Fibroblast of lung (primary cell): ENCODE measurements at regions not wholly inside any gene's neighbourhood (a gene's known extent, or its start where the extent isn't known, plus 50 kb on each side); places are given as distances from the start of the nearest gene placed in this dataset.

ENCODE experiments used
- DNase-seq, 2 donors: peaks; one replicate each; pipeline versions ENCODE4 v3.0.0 to v3.0.0-alpha.2; 2010; ENCODE audit warnings: low read depth in 2 of 2
- H2AFZ ChIP-seq: 2 replicates; pipeline ENCODE4 v1.5.1; 2012; ENCODE audit warnings: low read length, control low read depth, inconsistent platforms
- H3K27ac ChIP-seq: 2 replicates; pipeline ENCODE4 v1.5.1; 2011; ENCODE audit warnings: low read length, control low read depth; ENCODE audit not compliant: insufficient read depth
- H3K27me3 ChIP-seq: 2 replicates; pipeline ENCODE4 v1.5.1; 2011; ENCODE audit warnings: mild to moderate bottlenecking, low read length; ENCODE audit not compliant: control insufficient read depth, insufficient read depth
- H3K36me3 ChIP-seq: 2 replicates; pipeline ENCODE4 v1.5.1; 2011; ENCODE audit warnings: low read length; ENCODE audit not compliant: control insufficient read depth, insufficient read depth
- H3K4me1 ChIP-seq: 2 replicates; pipeline ENCODE4 v1.5.1; 2011; ENCODE audit warnings: low read length; ENCODE audit not compliant: control insufficient read depth, insufficient read depth; ENCODE audit errors: extremely low read depth
- H3K4me2 ChIP-seq: 2 replicates; pipeline ENCODE4 v1.5.1; 2011; ENCODE audit warnings: low read length, control low read depth; ENCODE audit not compliant: insufficient read depth; ENCODE audit errors: extremely low read depth
- H3K4me3 ChIP-seq, 4 experiments: fragments of 200-600 bp in 1 of 4; sonication (generic) in 1 of 4; replicated peaks in 1 of 4; 2 replicates each; pipeline ENCODE4 v1.5.1; 2011 to 2016; ENCODE audit warnings: low read length in 4 of 4, low read depth in 3 of 4, mild to moderate bottlenecking in 3 of 4, control low read depth in 2 of 4, inconsistent platforms in 1 of 4, mixed read lengths in 1 of 4; ENCODE audit not compliant: insufficient read depth in 1 of 4; ENCODE audit errors: control extremely low read depth in 1 of 4
- H3K79me2 ChIP-seq: 2 replicates; pipeline ENCODE4 v1.5.1; 2012; ENCODE audit warnings: mild to moderate bottlenecking, low read length, inconsistent platforms; ENCODE audit not compliant: control insufficient read depth, insufficient read depth
- H3K9ac ChIP-seq: 2 replicates; pipeline ENCODE4 v1.5.1; 2011; ENCODE audit warnings: mild to moderate bottlenecking, low read length, control low read depth; ENCODE audit not compliant: insufficient read depth
- H3K9me3 ChIP-seq: 2 replicates; pipeline ENCODE4 v1.5.1; 2012; ENCODE audit warnings: low read depth, low read length; ENCODE audit not compliant: control insufficient read depth, insufficient read depth
- H4K20me1 ChIP-seq: 2 replicates; pipeline ENCODE4 v1.5.1; 2011; ENCODE audit warnings: low read length; ENCODE audit not compliant: control insufficient read depth, insufficient read depth; ENCODE audit errors: extremely low read depth
- EZH2 ChIP-seq: IDR thresholded peaks from 2 replicates; pipeline ENCODE4 v1.5.1; 2012; ENCODE audit warnings: low read length, control low read depth, mild to moderate bottlenecking; ENCODE audit errors: missing control alignments
- TF ChIP-seq, protein P1 (sequence below), 2 donors: IDR thresholded peaks in 1 of 2; conservative IDR thresholded peaks in 1 of 2; 1 replicate in 1 of 2; 2 replicates in 1 of 2; pipeline ENCODE4 v1.5.1; 2011 to 2012; ENCODE audit warnings: low read length in 2 of 2, control low read depth in 1 of 2, inconsistent platforms in 1 of 2, low read depth in 1 of 2, mild to moderate bottlenecking in 1 of 2

DNA sequence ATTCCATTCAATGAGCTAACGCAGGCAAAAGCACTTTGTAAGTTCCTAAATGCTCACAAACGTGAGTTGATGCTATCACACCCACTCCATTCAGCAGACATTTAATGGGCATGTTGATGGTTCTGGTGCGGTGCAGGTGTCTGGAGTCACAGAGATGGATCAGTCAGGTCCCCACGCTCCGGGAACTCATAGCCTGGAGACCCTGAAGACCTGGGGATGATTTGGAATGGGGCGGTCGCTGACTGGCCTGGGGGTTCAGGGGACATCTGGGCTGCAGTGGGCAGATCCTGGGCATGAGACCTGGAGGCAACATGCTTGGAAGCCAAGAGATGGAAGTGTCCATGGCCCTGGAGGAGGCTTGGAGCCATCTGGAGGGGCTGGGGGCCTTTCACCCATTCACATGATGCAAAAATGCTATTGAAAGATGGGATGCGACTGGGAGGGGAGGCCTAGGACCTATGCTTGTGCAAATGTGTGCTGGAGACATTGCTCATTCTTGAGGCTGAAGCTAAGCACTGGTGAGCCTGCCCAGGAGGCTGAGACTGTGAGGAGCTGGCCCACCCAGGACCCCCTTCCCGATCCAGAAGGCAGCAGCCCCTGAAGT, 522.6 kb downstream of the GLRX3 start:
- H2AFZ ChIP-seq: no peak overlapping the region
- no peak overlapping the region for H3K27ac ChIP-seq
- H3K4me3 ChIP-seq: no peak overlapping the region
- no peaks in the 10 kb centered on the region for H3K4me1 ChIP-seq
- H3K36me3 ChIP-seq: no peaks in the 10 kb centered on the region
- no peaks in the 10 kb centered on the region for H4K20me1 ChIP-seq
- no peak overlapping the region for H3K4me2 ChIP-seq
- DNase-seq: no peak
- H3K27me3 ChIP-seq: no peaks in the 10 kb centered on the region
- no peaks in the 10 kb centered on the region for H3K79me2 ChIP-seq
- TF ChIP-seq EZH2: no peak
- TF ChIP-seq, protein P1, sequence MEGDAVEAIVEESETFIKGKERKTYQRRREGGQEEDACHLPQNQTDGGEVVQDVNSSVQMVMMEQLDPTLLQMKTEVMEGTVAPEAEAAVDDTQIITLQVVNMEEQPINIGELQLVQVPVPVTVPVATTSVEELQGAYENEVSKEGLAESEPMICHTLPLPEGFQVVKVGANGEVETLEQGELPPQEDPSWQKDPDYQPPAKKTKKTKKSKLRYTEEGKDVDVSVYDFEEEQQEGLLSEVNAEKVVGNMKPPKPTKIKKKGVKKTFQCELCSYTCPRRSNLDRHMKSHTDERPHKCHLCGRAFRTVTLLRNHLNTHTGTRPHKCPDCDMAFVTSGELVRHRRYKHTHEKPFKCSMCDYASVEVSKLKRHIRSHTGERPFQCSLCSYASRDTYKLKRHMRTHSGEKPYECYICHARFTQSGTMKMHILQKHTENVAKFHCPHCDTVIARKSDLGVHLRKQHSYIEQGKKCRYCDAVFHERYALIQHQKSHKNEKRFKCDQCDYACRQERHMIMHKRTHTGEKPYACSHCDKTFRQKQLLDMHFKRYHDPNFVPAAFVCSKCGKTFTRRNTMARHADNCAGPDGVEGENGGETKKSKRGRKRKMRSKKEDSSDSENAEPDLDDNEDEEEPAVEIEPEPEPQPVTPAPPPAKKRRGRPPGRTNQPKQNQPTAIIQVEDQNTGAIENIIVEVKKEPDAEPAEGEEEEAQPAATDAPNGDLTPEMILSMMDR (conservative IDR thresholded peaks at IDR 0.05 in 1 of 2, IDR thresholded peaks at IDR 0.05 in 1 of 2; ENCODE audit: low read depth in 1 of 2, low read length in 2 of 2): no peak
- H3K9ac ChIP-seq: no peak overlapping the region
- no peaks in the 10 kb centered on the region for H3K9me3 ChIP-seq

DNA sequence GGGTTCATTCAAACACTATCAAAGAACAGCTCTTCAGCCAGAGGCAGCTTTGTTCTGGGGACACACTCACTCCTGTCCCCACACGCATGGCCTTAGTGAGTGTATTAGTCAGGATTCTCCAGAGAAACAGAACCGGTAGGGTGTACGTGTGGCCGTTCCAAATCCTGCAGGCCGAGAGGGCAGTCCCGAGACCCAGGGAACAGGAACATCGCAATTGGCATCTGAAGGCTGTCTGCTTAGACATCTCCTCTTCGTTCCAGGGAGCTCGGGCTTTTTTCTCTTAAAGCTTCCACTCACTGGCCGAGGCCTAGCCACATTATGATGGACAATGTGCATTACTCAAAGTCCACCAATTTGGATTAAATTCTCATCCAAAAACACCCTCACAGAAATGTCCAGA, 523.3 kb downstream of the GLRX3 start:
- Histone ChIP-seq H3K4me3 (no peak overlapping the region), H3K9ac (no peak overlapping the region), H3K27me3 (no peaks in the 10 kb centered on the region), H3K4me1 (no peaks in the 10 kb centered on the region), H3K36me3 (no peaks in the 10 kb centered on the region), H4K20me1 (no peaks in the 10 kb centered on the region), H3K4me2 (no peak overlapping the region), H3K79me2 (no peaks in the 10 kb centered on the region), H3K27ac (no peak overlapping the region), H3K9me3 (no peaks in the 10 kb centered on the region), H2AFZ (no peak overlapping the region)
- no peak for DNase-seq
- TF ChIP-seq EZH2: no peak
- TF ChIP-seq, protein P1 (conservative IDR thresholded peaks at IDR 0.05 in 1 of 2, IDR thresholded peaks at IDR 0.05 in 1 of 2; ENCODE audit: low read depth in 1 of 2, low read length in 2 of 2): no peak

DNA sequence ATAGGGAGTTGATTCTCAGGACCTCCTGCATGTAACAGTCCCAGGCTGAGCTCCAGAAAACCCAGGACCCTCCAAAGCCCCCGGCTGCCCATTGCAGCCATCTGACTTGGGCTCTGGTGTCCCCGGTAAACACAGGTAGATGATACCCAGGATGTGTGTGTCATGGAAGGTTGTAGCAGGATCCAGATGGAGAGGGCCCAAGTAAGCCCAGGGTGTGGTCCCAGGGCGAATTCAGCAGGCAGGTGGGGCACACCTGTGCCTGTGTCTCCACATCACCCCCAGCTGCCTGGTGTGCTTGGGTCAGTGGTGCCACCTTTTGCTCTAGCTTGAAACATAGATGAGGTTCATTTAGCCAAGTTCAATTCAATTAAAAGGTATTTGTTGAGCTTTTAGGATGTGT, 524.1 kb downstream of the GLRX3 start:
- H2AFZ ChIP-seq: no peak overlapping the region
- H3K4me3 ChIP-seq: no peak overlapping the region
- H3K79me2 ChIP-seq: no peaks in the 10 kb centered on the region
- no peaks in the 10 kb centered on the region for H3K9me3 ChIP-seq
- H3K9ac ChIP-seq: no peak overlapping the region
- no peak overlapping the region for H3K4me2 ChIP-seq
- no peaks in the 10 kb centered on the region for H3K4me1 ChIP-seq
- no peak overlapping the region for H3K27ac ChIP-seq
- TF ChIP-seq, protein P1 (conservative IDR thresholded peaks at IDR 0.05 in 1 of 2, IDR thresholded peaks at IDR 0.05 in 1 of 2; ENCODE audit: low read depth in 1 of 2, low read length in 2 of 2): no peak
- TF ChIP-seq EZH2: no peak
- no peaks in the 10 kb centered on the region for H3K27me3 ChIP-seq
- no peaks in the 10 kb centered on the region for H4K20me1 ChIP-seq
- no peaks in the 10 kb centered on the region for H3K36me3 ChIP-seq
- no peak for DNase-seq
